ENCODE measurements at regions not wholly inside any gene's neighbourhood (a gene's known extent, or its start where the extent isn't known, plus 50 kb on each side); places are given as distances from the start of the nearest gene placed in this dataset.
"Not testable (repeated sequence)": the region's sequence is repeated elsewhere in the genome, so short reads cannot be mapped to it uniquely, and the experiment has no call there.

- no peak for DNase-seq
Measured at GRCh38 chr20:53652090-53652858, 58.6 kb upstream of the ZNF217 start.

- DNase-seq: not testable (repeated sequence)
Measured at GRCh38 chr20:53649493-53649892, 55.9 kb upstream of the ZNF217 start.

- DNase-seq: no peak
Measured at GRCh38 chr20:53647286-53647821, 53.7 kb upstream of the ZNF217 start.

GRCh38 chr20:53646550-53646949, 52.9 kb upstream of the ZNF217 start:
- no peak for DNase-seq

- no peak for DNase-seq
Measured at GRCh38 chr20:53645582-53645897, 51.9 kb upstream of the ZNF217 start.

- DNase-seq: not testable (repeated sequence)
Measured at GRCh38 chr20:53644108-53644507, 50.5 kb upstream of the ZNF217 start.
